WTC11 (cell line): ENCODE measurements at regions not wholly inside any gene's neighbourhood (a gene's known extent, or its start where the extent isn't known, plus 50 kb on each side); places are given as distances from the start of the nearest gene placed in this dataset.

Source experiments
- ATAC-seq: fragments of 200-7000 bp; cut with Tn5 transposase; 2 replicates; pipeline ENCODE4 v1.10.0; 2021; ENCODE audit warnings: mild to moderate bottlenecking, moderate library complexity
- CTCF ChIA-PET: fragments of 300-600 bp; sonication (Branson Sonifier 250); formaldehyde crosslinking; loops from one replicate; lab custom pipeline; 2021; ENCODE audit warnings: antibody characterized with exemption; lab: Charles Lee
- POLR2A ChIA-PET: fragments of 350-600 bp; sonication (Branson Sonifier 250); formaldehyde crosslinking; loops from one replicate; lab custom pipeline; 2021; ENCODE audit warnings: antibody characterized with exemption; lab: Charles Lee
- DNase-seq: peaks from one replicate; pipeline ENCODE4 v3.0.0; 2021; ENCODE audit warnings: low spot score
- H3K27ac Mint-ChIP-seq: 2 replicates; pipeline ENCODE4 v1.8.0; 2021; ENCODE audit warnings: mixed read lengths
- H3K27me3 Mint-ChIP-seq: 2 replicates; pipeline ENCODE4 v1.8.0; 2021; ENCODE audit warnings: low read depth, mild to moderate bottlenecking, moderate library complexity, mixed read lengths
- H3K36me3 Mint-ChIP-seq: 2 replicates; pipeline ENCODE4 v1.8.0; 2021; ENCODE audit warnings: mixed read lengths
- H3K4me1 Mint-ChIP-seq: 2 replicates; pipeline ENCODE4 v1.8.0; 2022; ENCODE audit warnings: mixed read lengths
- H3K4me3 Mint-ChIP-seq: 2 replicates; pipeline ENCODE4 v1.8.0; 2021; ENCODE audit warnings: mild to moderate bottlenecking, moderate library complexity, mixed read lengths
- H3K9me3 Mint-ChIP-seq: 2 replicates; pipeline ENCODE4 v1.8.0; 2021; ENCODE audit warnings: mixed read lengths
- AR ChIP-seq: fragments of 250-450 bp; sonication (Bioruptor Pico); IDR thresholded peaks from 2 replicates; pipeline ENCODE4 v1.9.0; 2021; ENCODE audit warnings: mild to moderate bottlenecking
- E2F5 ChIP-seq: sonication (generic); formaldehyde crosslinking; IDR thresholded peaks from 2 replicates; pipeline ENCODE4 v1.8.1; 2022; ENCODE audit warnings: mild to moderate bottlenecking, moderate library complexity, missing genetic modification reagents
- ERG ChIP-seq: fragments of 250-450 bp; sonication (Bioruptor Pico); IDR thresholded peaks from 2 replicates; pipeline ENCODE4 v1.8.0; 2021; ENCODE audit warnings: mild to moderate bottlenecking
- FOXK1 ChIP-seq: sonication (generic); formaldehyde crosslinking; IDR thresholded peaks from 2 replicates; pipeline ENCODE4 v1.8.0; 2022; ENCODE audit warnings: mild to moderate bottlenecking, moderate library complexity, missing genetic modification reagents
- FOXP4 ChIP-seq: sonication (generic); formaldehyde crosslinking; IDR thresholded peaks from 2 replicates; pipeline ENCODE4 v1.8.0; 2022; ENCODE audit warnings: mild to moderate bottlenecking, missing genetic modification reagents
- GABPB1 ChIP-seq: sonication (generic); formaldehyde crosslinking; IDR thresholded peaks from 2 replicates; pipeline ENCODE4 v1.8.1; 2023; ENCODE audit warnings: mild to moderate bottlenecking, missing genetic modification reagents
- NFYB ChIP-seq: sonication (generic); formaldehyde crosslinking; conservative IDR thresholded peaks from 2 replicates; pipeline ENCODE4 v1.8.0; 2022; ENCODE audit warnings: low read depth, missing genetic modification reagents
- TP53 ChIP-seq: sonication (generic); formaldehyde crosslinking; IDR thresholded peaks from 2 replicates; pipeline ENCODE4 v1.8.1; 2023; ENCODE audit warnings: mild to moderate bottlenecking, missing genetic modification reagents
- ZNF138 ChIP-seq: sonication (generic); formaldehyde crosslinking; conservative IDR thresholded peaks from 2 replicates; pipeline ENCODE4 v1.8.1; 2022; ENCODE audit warnings: mild to moderate bottlenecking, moderate library complexity, missing genetic modification reagents
- ZNF396 ChIP-seq: fragments of 250-450 bp; sonication (Bioruptor Pico); IDR thresholded peaks from 2 replicates; pipeline ENCODE4 v1.8.0; 2021; ENCODE audit warnings: mild to moderate bottlenecking, moderate library complexity, borderline replicate concordance
- ZNF512 ChIP-seq: sonication (generic); formaldehyde crosslinking; IDR thresholded peaks from 2 replicates; pipeline ENCODE4 v1.8.1; 2022; ENCODE audit warnings: missing genetic modification reagents, borderline replicate concordance
- TF ChIP-seq, protein P1 (sequence below): sonication (generic); formaldehyde crosslinking; IDR thresholded peaks from 2 replicates; pipeline ENCODE4 v1.8.0; 2023; ENCODE audit warnings: mild to moderate bottlenecking, missing genetic modification reagents
- TF ChIP-seq, protein P2 (sequence below): sonication (generic); formaldehyde crosslinking; IDR thresholded peaks from 2 replicates; pipeline ENCODE4 v1.8.1; 2023; ENCODE audit warnings: mild to moderate bottlenecking, moderate library complexity, missing genetic modification reagents
- TF ChIP-seq, protein P3 (sequence below): sonication (generic); formaldehyde crosslinking; IDR thresholded peaks from 2 replicates; pipeline ENCODE4 v1.8.1; 2023; ENCODE audit warnings: mild to moderate bottlenecking, missing genetic modification reagents, moderate library complexity

- ATAC-seq: no peak
- H3K4me3 Mint-ChIP-seq: no peak overlapping the region
- no peaks in the 10 kb centered on the region for H3K27me3 Mint-ChIP-seq
- H3K4me1 Mint-ChIP-seq: no peaks in the 10 kb centered on the region
- TF ChIP-seq ZNF138 (CRISPR knock-in tag) (no peak), AR (CRISPR knock-in tag) (no peak), GABPB1 (CRISPR knock-in tag) (no peak), E2F5 (no peak), ZNF396 (no peak), FOXP4 (CRISPR knock-in tag) (no peak), ZNF512 (CRISPR knock-in tag) (no peak), TP53 (CRISPR knock-in tag) (no peak), FOXK1 (no peak), ERG (CRISPR knock-in tag) (no peak), NFYB (CRISPR knock-in tag) (no peak)
- TF ChIP-seq, protein P1, sequence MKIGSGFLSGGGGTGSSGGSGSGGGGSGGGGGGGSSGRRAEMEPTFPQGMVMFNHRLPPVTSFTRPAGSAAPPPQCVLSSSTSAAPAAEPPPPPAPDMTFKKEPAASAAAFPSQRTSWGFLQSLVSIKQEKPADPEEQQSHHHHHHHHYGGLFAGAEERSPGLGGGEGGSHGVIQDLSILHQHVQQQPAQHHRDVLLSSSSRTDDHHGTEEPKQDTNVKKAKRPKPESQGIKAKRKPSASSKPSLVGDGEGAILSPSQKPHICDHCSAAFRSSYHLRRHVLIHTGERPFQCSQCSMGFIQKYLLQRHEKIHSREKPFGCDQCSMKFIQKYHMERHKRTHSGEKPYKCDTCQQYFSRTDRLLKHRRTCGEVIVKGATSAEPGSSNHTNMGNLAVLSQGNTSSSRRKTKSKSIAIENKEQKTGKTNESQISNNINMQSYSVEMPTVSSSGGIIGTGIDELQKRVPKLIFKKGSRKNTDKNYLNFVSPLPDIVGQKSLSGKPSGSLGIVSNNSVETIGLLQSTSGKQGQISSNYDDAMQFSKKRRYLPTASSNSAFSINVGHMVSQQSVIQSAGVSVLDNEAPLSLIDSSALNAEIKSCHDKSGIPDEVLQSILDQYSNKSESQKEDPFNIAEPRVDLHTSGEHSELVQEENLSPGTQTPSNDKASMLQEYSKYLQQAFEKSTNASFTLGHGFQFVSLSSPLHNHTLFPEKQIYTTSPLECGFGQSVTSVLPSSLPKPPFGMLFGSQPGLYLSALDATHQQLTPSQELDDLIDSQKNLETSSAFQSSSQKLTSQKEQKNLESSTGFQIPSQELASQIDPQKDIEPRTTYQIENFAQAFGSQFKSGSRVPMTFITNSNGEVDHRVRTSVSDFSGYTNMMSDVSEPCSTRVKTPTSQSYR (CRISPR knock-in tag): no peak
- TF ChIP-seq, protein P2, sequence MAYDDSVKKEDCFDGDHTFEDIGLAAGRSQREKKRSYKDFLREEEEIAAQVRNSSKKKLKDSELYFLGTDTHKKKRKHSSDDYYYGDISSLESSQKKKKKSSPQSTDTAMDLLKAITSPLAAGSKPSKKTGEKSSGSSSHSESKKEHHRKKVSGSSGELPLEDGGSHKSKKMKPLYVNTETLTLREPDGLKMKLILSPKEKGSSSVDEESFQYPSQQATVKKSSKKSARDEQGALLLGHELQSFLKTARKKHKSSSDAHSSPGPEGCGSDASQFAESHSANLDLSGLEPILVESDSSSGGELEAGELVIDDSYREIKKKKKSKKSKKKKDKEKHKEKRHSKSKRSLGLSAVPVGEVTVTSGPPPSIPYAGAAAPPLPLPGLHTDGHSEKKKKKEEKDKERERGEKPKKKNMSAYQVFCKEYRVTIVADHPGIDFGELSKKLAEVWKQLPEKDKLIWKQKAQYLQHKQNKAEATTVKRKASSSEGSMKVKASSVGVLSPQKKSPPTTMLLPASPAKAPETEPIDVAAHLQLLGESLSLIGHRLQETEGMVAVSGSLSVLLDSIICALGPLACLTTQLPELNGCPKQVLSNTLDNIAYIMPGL (CRISPR knock-in tag): no peak
- TF ChIP-seq, protein P3, sequence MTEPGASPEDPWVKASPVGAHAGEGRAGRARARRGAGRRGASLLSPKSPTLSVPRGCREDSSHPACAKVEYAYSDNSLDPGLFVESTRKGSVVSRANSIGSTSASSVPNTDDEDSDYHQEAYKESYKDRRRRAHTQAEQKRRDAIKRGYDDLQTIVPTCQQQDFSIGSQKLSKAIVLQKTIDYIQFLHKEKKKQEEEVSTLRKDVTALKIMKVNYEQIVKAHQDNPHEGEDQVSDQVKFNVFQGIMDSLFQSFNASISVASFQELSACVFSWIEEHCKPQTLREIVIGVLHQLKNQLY (CRISPR knock-in tag): no peak
- TF ChIP-seq, all 79 proteins: peak for 0
- H3K36me3 Mint-ChIP-seq: no peaks in the 10 kb centered on the region
- POLR2A ChIA-PET: no interaction called here
- no peak for DNase-seq
- CTCF ChIA-PET: no interaction called here
- H3K9me3 Mint-ChIP-seq: peaks cover 2% of the 10 kb centered on the region
- no peak overlapping the region for H3K27ac Mint-ChIP-seq
Observed at GRCh38 chr11:106238704-106239360, 161.4 kb downstream of the AASDHPPT start.
